ENCODE measurements at regions not wholly inside any gene's neighbourhood (a gene's known extent, or its start where the extent isn't known, plus 50 kb on each side); places are given as distances from the start of the nearest gene placed in this dataset.

GRCh38 chr1:13964768-13965167 is 264.8 kb downstream of the PRDM2 start:
- Mint-ChIP-seq H3K27ac (no peak overlapping the region), H3K4me3 (no peak overlapping the region), H3K27me3 (ENCODE audit: low read depth) (peaks cover 38% of the 10 kb centered on the region), H3K9me3 (no peaks in the 10 kb centered on the region), H3K36me3 (ENCODE audit: low read depth) (no peaks in the 10 kb centered on the region), H3K4me1 (no peaks in the 10 kb centered on the region)
- TF ChIP-seq CTCF (IDR thresholded peaks at IDR 0.05; ENCODE audit: unreplicated experiment in 3 of 3), result no peak

GRCh38 chr1:13965770-13966398 is 265.9 kb downstream of the PRDM2 start:
- no peak overlapping the region for H3K4me3 Mint-ChIP-seq
- H3K36me3 Mint-ChIP-seq (ENCODE audit: low read depth), result no peaks in the 10 kb centered on the region
- no peak overlapping the region for H3K27ac Mint-ChIP-seq
- H3K27me3 Mint-ChIP-seq (ENCODE audit: low read depth), result peaks cover 33% of the 10 kb centered on the region
- TF ChIP-seq CTCF (IDR thresholded peaks at IDR 0.05; ENCODE audit: unreplicated experiment in 3 of 3), result peak; percentile 73 to 82 (median 78)
- no peaks in the 10 kb centered on the region for H3K4me1 Mint-ChIP-seq
- peaks cover 6% of the 10 kb centered on the region for H3K9me3 Mint-ChIP-seq

- Mint-ChIP-seq H3K9me3 (peaks cover 16% of the 10 kb centered on the region), H3K4me1 (no peaks in the 10 kb centered on the region), H3K36me3 (ENCODE audit: low read depth) (no peaks in the 10 kb centered on the region), H3K27me3 (ENCODE audit: low read depth) (peaks cover 19% of the 10 kb centered on the region), H3K27ac (no peak overlapping the region), H3K4me3 (no peak overlapping the region)
- no peak for TF ChIP-seq CTCF (IDR thresholded peaks at IDR 0.05; ENCODE audit: unreplicated experiment in 3 of 3)
Observed at GRCh38 chr1:13967707-13968106, 267.7 kb downstream of the PRDM2 start.

- no peak for TF ChIP-seq CTCF (IDR thresholded peaks at IDR 0.05; ENCODE audit: unreplicated experiment in 3 of 3)
- H3K36me3 Mint-ChIP-seq (ENCODE audit: low read depth), result no peaks in the 10 kb centered on the region
- H3K9me3 Mint-ChIP-seq, result peaks cover 16% of the 10 kb centered on the region
- no peaks in the 10 kb centered on the region for H3K4me1 Mint-ChIP-seq
- no peak overlapping the region for H3K4me3 Mint-ChIP-seq
- peaks cover 15% of the 10 kb centered on the region for H3K27me3 Mint-ChIP-seq (ENCODE audit: low read depth)
- no peak overlapping the region for H3K27ac Mint-ChIP-seq
Observed at GRCh38 chr1:13968361-13968760, 268.4 kb downstream of the PRDM2 start.

GRCh38 chr1:13970631-13971247 is 270.8 kb downstream of the PRDM2 start:
- H3K4me3 Mint-ChIP-seq, result no peak overlapping the region
- H3K4me1 Mint-ChIP-seq, result no peaks in the 10 kb centered on the region
- H3K9me3 Mint-ChIP-seq, result peaks cover 16% of the 10 kb centered on the region
- TF ChIP-seq CTCF (IDR thresholded peaks at IDR 0.05; ENCODE audit: unreplicated experiment in 3 of 3), result no peak
- H3K27ac Mint-ChIP-seq, result no peak overlapping the region
- no peaks in the 10 kb centered on the region for H3K36me3 Mint-ChIP-seq (ENCODE audit: low read depth)
- peaks cover 5% of the 10 kb centered on the region for H3K27me3 Mint-ChIP-seq (ENCODE audit: low read depth)

- no peak for TF ChIP-seq CTCF (IDR thresholded peaks at IDR 0.05; ENCODE audit: unreplicated experiment in 3 of 3)
- H3K4me1 Mint-ChIP-seq, result no peaks in the 10 kb centered on the region
- H3K27me3 Mint-ChIP-seq (ENCODE audit: low read depth), result no peaks in the 10 kb centered on the region
- H3K4me3 Mint-ChIP-seq, result no peak overlapping the region
- no peak overlapping the region for H3K27ac Mint-ChIP-seq
- peaks cover 4% of the 10 kb centered on the region for H3K9me3 Mint-ChIP-seq
- no peaks in the 10 kb centered on the region for H3K36me3 Mint-ChIP-seq (ENCODE audit: low read depth)
Observed at GRCh38 chr1:13976485-13976884, 276.5 kb downstream of the PRDM2 start.
